ENCODE measurements at regions not wholly inside any gene's neighbourhood (a gene's known extent, or its start where the extent isn't known, plus 50 kb on each side); places are given as distances from the start of the nearest gene placed in this dataset.

- TF ChIP-seq CTCF (IDR thresholded peaks at IDR 0.05) (no peak), POLR2A (IDR thresholded peaks at IDR 0.05; ENCODE audit: low read depth) (no peak)
Measured at GRCh38 chr12:105931762-105932570, 206.8 kb downstream of the NUAK1 start.

All from esophagus muscularis mucosa (tissue), 3 donors.